ENCODE measurements at regions not wholly inside any gene's neighbourhood (a gene's known extent, or its start where the extent isn't known, plus 50 kb on each side); places are given as distances from the start of the nearest gene placed in this dataset.

DNA sequence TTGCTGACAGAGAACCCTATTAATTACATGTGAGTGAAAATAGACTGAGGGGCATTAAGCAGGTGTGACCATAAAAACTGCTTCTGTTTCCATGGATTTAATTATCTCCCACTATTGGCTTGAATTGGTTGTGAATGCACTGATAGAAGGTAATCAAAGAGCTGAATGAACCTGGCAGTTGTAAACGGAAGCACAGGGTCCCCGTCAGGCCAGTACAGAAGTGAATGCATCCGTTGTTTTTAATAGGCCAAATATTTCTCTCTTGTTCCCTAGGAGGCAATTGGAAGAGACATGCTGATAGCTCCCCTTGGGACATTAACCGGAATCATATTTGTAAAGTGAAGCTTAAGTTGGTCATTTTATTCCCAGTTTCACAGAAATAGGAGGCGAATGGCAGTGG is 147.0 kb downstream of the CAVIN4 start:
- H3K36me3 Mint-ChIP-seq (ENCODE audit: low read depth): no peaks in the 10 kb centered on the region
- no peak overlapping the region for H3K4me3 Mint-ChIP-seq
- no peaks in the 10 kb centered on the region for H3K27me3 Mint-ChIP-seq (ENCODE audit: insufficient read depth)
- DNase-seq: no peak
- TF ChIP-seq, protein P1, sequence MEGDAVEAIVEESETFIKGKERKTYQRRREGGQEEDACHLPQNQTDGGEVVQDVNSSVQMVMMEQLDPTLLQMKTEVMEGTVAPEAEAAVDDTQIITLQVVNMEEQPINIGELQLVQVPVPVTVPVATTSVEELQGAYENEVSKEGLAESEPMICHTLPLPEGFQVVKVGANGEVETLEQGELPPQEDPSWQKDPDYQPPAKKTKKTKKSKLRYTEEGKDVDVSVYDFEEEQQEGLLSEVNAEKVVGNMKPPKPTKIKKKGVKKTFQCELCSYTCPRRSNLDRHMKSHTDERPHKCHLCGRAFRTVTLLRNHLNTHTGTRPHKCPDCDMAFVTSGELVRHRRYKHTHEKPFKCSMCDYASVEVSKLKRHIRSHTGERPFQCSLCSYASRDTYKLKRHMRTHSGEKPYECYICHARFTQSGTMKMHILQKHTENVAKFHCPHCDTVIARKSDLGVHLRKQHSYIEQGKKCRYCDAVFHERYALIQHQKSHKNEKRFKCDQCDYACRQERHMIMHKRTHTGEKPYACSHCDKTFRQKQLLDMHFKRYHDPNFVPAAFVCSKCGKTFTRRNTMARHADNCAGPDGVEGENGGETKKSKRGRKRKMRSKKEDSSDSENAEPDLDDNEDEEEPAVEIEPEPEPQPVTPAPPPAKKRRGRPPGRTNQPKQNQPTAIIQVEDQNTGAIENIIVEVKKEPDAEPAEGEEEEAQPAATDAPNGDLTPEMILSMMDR (IDR thresholded peaks at IDR 0.05): no peak
- no peaks in the 10 kb centered on the region for H3K9me3 Mint-ChIP-seq
- H3K27ac Mint-ChIP-seq: no peak overlapping the region
- H3K4me1 Mint-ChIP-seq (ENCODE audit: low read depth): no peaks in the 10 kb centered on the region

DNA sequence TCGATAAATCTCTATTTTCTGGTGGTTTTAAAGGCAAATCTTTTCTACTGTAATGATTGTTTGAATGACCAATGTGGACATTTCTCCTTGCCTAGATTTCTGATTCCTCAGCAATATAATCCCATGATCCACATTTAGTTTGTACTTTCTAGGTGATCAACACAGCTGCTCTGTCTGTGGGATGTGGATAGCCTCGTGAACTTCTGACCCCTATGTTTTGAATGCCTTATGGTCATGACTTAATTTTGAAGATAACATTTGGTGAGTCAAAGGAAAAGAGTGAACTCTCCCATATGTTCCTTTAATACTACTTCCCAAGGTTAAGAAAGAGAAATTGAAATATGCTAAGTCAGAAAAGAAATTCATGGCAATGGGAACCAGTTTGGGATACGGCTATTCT is 147.5 kb downstream of the CAVIN4 start:
- Mint-ChIP-seq H3K9me3 (peaks cover 2% of the 10 kb centered on the region; the same call in 1 of the 2 replicates), H3K27me3 (ENCODE audit: insufficient read depth) (no peaks in the 10 kb centered on the region), H3K27ac (no peak overlapping the region), H3K4me3 (no peak overlapping the region), H3K36me3 (ENCODE audit: low read depth) (no peaks in the 10 kb centered on the region), H3K4me1 (ENCODE audit: low read depth) (no peaks in the 10 kb centered on the region)
- TF ChIP-seq, protein P1 (IDR thresholded peaks at IDR 0.05): no peak
- no peak for DNase-seq

DNA sequence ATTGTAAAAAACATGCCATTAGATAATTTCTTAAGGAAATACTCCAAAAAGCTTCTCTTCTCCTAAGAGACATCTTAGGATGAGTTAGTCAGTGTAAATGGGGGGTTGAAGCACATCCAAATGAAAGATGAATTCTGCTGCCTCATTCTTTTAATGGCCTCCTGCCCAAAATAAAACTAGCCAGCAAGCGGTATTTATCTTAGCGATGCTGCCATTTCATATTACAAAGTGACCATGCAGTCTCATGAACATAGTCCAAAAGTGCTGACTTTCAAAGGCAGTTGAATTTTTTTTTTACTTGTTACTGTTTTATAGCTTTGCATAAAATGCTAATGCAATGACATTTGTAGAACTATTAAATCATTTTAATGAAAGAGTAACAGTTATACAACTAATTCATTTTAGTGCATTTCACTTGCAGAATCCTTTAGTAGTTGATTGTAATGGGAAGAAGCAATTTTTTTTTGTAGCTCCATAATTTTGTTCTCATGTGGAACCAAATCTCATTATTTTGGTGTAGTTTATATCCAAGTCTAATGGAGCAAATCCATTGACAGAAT is 151.5 kb downstream of the CAVIN4 start:
- Mint-ChIP-seq H3K4me3 (no peak overlapping the region), H3K36me3 (ENCODE audit: low read depth) (no peaks in the 10 kb centered on the region; the same call in 1 of the 2 replicates)

DNA sequence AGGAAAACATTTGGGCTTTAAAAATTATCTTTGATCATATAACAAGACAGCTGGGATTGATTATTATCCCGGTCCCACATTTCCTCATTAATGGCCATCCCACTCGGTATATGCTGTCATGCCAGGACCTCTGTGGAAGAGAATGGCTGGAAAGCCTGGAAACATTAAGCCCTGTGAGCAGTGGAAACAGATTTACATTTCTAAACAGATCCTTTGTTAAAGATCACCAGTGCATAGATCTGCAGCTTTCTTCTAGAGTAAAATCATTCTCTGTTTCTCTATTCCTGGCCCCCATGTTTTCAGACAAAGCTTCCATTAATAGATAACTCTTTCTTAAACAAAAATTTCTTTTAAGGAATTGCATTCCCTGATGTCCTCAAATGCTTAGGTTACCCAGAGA is 152.2 kb downstream of the CAVIN4 start:
- Mint-ChIP-seq H3K27me3 (ENCODE audit: insufficient read depth) (no peaks in the 10 kb centered on the region), H3K4me1 (ENCODE audit: low read depth) (no peaks in the 10 kb centered on the region), H3K9me3 (peaks cover 23% of the 10 kb centered on the region), H3K4me3 (no peak overlapping the region), H3K27ac (no peak overlapping the region), H3K36me3 (ENCODE audit: low read depth) (no peaks in the 10 kb centered on the region; the same call in 1 of the 2 replicates)
- TF ChIP-seq, protein P1 (IDR thresholded peaks at IDR 0.05): no peak
- no peak for DNase-seq

More for the DNA sequence above, 151.5 kb downstream of the CAVIN4 start:
- Mint-ChIP-seq H3K4me1 (ENCODE audit: low read depth) (no peaks in the 10 kb centered on the region), H3K27me3 (ENCODE audit: insufficient read depth) (no peaks in the 10 kb centered on the region), H3K27ac (no peak overlapping the region), H3K9me3 (peaks cover 18% of the 10 kb centered on the region)
- no peak for DNase-seq
- TF ChIP-seq, protein P1 (IDR thresholded peaks at IDR 0.05): no peak

DNA sequence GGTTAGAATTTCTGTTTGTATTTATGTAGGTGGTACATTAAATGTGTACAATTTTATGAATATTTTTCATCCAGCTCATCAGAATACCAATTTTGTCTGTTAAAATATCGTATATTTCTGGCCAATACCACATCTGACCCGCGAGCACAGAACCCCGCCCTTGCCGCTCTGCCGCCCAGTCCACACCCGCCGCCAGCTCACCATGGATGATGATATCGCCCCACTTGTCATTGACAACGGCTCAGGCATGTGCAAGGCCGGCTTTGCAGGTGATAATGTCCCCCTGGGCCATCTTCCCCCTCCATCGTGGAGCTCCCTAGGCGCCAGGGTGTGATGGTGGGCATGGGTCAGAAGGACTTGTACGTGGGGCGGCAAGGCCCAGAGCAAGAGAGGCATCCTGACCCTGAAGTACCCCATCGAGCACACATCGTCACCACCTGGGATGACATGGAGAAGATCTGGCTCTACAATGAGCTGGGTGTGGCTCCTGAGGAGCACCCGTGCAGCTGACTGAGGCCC is 153.2 kb downstream of the CAVIN4 start:
- TF ChIP-seq, protein P1 (IDR thresholded peaks at IDR 0.05): no peak
- no peak overlapping the region for H3K27ac Mint-ChIP-seq
- H3K4me3 Mint-ChIP-seq: no peak overlapping the region

More for the DNA sequence above, 153.2 kb downstream of the CAVIN4 start:
- Mint-ChIP-seq H3K4me1 (ENCODE audit: low read depth) (no peaks in the 10 kb centered on the region), H3K36me3 (ENCODE audit: low read depth) (no peaks in the 10 kb centered on the region; the same call in 1 of the 2 replicates), H3K9me3 (peaks cover 30% of the 10 kb centered on the region), H3K27me3 (ENCODE audit: insufficient read depth) (no peaks in the 10 kb centered on the region)
- DNase-seq: no peak

All from HFFc6 (cell line).